Stomach (tissue), 8 donors: ENCODE measurements at regions not wholly inside any gene's neighbourhood (a gene's known extent, or its start where the extent isn't known, plus 50 kb on each side); places are given as distances from the start of the nearest gene placed in this dataset.
A peak's percentile ranks its signal among the peaks of the same experiment; 100 is the strongest.

Experiments
- DNase-seq, 2 donors: peaks; one replicate each; pipeline versions ENCODE4 v3.0.0 to v3.0.0-alpha.2; 2013 to 2019
- H3K27ac ChIP-seq, 5 donors: fragments of 200-600 bp in 4 of 5; sonication (generic) in 4 of 5; one replicate each; pipeline ENCODE4 v1.5.1; 2013 to 2019; ENCODE audit warnings: mild to moderate bottlenecking in 1 of 5, moderate library complexity in 1 of 5
- H3K27me3 ChIP-seq, 3 donors: fragments of 200-600 bp; sonication (generic); one replicate each; pipeline ENCODE4 v1.5.1; 2017 to 2019; ENCODE audit warnings: mixed run types in 1 of 3
- H3K36me3 ChIP-seq, 4 donors: fragments of 200-600 bp; sonication (generic); 1 replicate in 3 of 4; 2 replicates in 1 of 4; pipeline ENCODE4 v1.5.1; 2016 to 2019
- H3K4me1 ChIP-seq, 4 donors: fragments of 200-600 bp; sonication (generic); one replicate each; pipeline ENCODE4 v1.5.1; 2016 to 2019
- H3K4me3 ChIP-seq, 4 donors: fragments of 200-600 bp; sonication (generic) in 3 of 4; one replicate each; pipeline ENCODE4 v1.5.1; 2016 to 2019; ENCODE audit warnings: mild to moderate bottlenecking in 1 of 4
- H3K9me3 ChIP-seq, 4 donors: fragments of 200-600 bp; sonication (generic); one replicate each; pipeline ENCODE4 v1.5.1; 2016 to 2019
- EP300 ChIP-seq: sonication (generic); formaldehyde crosslinking; IDR thresholded peaks from one replicate; pipeline ENCODE4 v1.6.1; 2017; ENCODE audit warnings: antibody characterized with exemption
- POLR2A ChIP-seq, 4 donors: fragments of 450-650 bp; IDR thresholded peaks; one replicate each; pipeline ENCODE4 v1.6.1; 2016; ENCODE audit warnings: antibody characterized with exemption in 4 of 4, control low read depth in 2 of 4, mild to moderate bottlenecking in 1 of 4, moderate library complexity in 1 of 4
- POLR2AphosphoS5 ChIP-seq, 3 donors: sonication (generic); formaldehyde crosslinking; IDR thresholded peaks; one replicate each; pipeline ENCODE4 v1.6.1; 2016; ENCODE audit warnings: antibody characterized with exemption in 3 of 3
- WGBS, 5 donors: extraction: QIAGEN DNeasy Blood & Tissue Kit in 3 of 5; methylation state at CpG; one replicate each; pipeline versions ENCODE4 v1.1.5 to v1.1.7; 2013 to 2018; 5-methylcytosine and 5-hydroxymethylcytosine counted together
- intact Hi-C: fragments of 100-400 bp; cut with DNase I; formaldehyde crosslinking; loops from one replicate; pipeline ENCODE4 v1.15.1; 2023; ENCODE audit warnings: low total_unique reads
- TF ChIP-seq, protein P1 (sequence below), 7 experiments: fragments of 450-650 bp in 4 of 7; fragments of 200-600 bp in 3 of 7; sonication (generic) in 3 of 7; IDR thresholded peaks; one replicate each; pipeline ENCODE4 v1.5.1; 2016 to 2019; ENCODE audit warnings: antibody characterized with exemption in 7 of 7, control low read depth in 2 of 7, mild to moderate bottlenecking in 1 of 7
- donor health status: healthy with polysubstance abuse.
- donor health status: Bipolar disorder and iron deficiency.
- donor health status: healthy.

DNA sequence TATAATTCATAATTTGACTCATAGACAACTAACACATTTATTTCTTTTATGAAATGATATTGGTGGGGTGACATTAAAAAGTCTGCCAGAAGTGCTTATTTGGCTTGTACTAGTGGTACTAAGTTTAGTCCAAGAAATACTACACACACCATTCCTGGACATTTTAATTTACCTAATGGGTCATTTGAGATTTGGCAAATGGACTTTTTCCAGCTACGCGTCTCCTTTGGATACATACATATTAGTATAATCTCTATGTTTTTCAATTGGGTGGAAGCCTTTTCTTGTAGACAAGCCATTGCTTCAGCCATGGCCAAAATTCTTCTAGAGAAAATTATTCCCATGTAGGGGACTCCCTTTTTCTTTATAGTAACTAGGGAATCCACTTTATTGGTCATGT, 968.5 kb downstream of the C4orf33 start:
- no peak for DNase-seq
- Histone ChIP-seq H3K9me3 (no peaks in the 10 kb centered on the region), H3K4me1 (no peaks in the 10 kb centered on the region), H3K27me3 (no peaks in the 10 kb centered on the region), H3K36me3 (no peaks in the 10 kb centered on the region), H3K4me3 (no peak overlapping the region), H3K27ac (no peak overlapping the region)
- WGBS, 5 donors, result 65 to 98% (median 93%) methylated on average over 2 of the region's 2 CpGs
- intact Hi-C loops, result no loop called here
- no peak for TF ChIP-seq EP300
- no peak for TF ChIP-seq POLR2A (IDR thresholded peaks at IDR 0.05)
- TF ChIP-seq POLR2AphosphoS5 (IDR thresholded peaks at IDR 0.05), result no peak
- TF ChIP-seq, protein P1, sequence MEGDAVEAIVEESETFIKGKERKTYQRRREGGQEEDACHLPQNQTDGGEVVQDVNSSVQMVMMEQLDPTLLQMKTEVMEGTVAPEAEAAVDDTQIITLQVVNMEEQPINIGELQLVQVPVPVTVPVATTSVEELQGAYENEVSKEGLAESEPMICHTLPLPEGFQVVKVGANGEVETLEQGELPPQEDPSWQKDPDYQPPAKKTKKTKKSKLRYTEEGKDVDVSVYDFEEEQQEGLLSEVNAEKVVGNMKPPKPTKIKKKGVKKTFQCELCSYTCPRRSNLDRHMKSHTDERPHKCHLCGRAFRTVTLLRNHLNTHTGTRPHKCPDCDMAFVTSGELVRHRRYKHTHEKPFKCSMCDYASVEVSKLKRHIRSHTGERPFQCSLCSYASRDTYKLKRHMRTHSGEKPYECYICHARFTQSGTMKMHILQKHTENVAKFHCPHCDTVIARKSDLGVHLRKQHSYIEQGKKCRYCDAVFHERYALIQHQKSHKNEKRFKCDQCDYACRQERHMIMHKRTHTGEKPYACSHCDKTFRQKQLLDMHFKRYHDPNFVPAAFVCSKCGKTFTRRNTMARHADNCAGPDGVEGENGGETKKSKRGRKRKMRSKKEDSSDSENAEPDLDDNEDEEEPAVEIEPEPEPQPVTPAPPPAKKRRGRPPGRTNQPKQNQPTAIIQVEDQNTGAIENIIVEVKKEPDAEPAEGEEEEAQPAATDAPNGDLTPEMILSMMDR (IDR thresholded peaks at IDR 0.05), result no peak

DNA sequence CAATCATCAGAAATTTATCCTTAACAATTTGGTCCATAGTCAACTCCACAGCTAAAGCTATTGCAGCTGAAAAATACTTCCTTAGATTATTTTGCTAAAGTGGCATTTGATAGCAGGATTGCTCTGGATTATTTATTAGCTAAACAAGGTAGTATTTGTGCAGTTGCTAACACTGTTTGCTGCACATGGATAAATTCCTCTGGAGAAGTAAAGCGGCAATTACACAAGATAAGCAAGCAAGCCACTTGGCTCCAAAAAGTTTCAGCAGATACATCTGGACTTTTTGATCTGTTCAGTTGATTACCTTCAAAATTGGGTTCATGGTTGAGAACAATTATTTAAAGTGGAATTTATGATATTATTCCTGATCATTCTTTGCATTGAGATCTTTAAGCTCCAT, 971.5 kb downstream of the C4orf33 start:
- Histone ChIP-seq H3K36me3 (no peaks in the 10 kb centered on the region), H3K4me3 (no peak overlapping the region), H3K27ac (no peak overlapping the region), H3K4me1 (no peaks in the 10 kb centered on the region), H3K9me3 (no peaks in the 10 kb centered on the region), H3K27me3 (no peaks in the 10 kb centered on the region)
- intact Hi-C loops, result no loop called here
- TF ChIP-seq POLR2AphosphoS5 (IDR thresholded peaks at IDR 0.05), result no peak
- TF ChIP-seq, protein P1 (IDR thresholded peaks at IDR 0.05), result no peak
- no peak for TF ChIP-seq POLR2A (IDR thresholded peaks at IDR 0.05)
- no peak for TF ChIP-seq EP300
- no peak for DNase-seq
- WGBS, 5 donors, result 37 to 73% (median 62%) methylated on average over 1 of the region's 1 CpG

DNA sequence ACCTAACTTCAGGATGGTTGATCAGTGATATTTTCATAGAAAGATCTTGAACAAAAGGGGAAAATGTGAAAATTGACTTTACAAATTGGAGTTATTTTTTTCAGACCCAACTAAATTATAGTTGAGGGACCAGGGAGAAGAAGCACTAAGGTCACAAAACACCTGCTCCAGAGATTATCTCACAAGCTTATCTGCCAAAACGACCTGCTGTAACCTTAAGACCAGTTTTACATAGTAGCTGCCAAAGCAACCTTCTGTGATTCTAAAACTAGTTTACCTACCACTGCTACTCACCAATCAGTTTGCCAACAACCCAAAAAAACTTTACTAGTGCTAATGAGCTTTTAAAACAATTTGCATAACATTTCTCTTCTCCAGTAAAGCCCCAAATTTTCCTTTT, 972.1 kb downstream of the C4orf33 start:
- Histone ChIP-seq H3K9me3 (no peaks in the 10 kb centered on the region), H3K27me3 (no peaks in the 10 kb centered on the region), H3K36me3 (no peaks in the 10 kb centered on the region), H3K4me3 (no peak overlapping the region), H3K4me1 (no peaks in the 10 kb centered on the region), H3K27ac (no peak overlapping the region)
- TF ChIP-seq POLR2AphosphoS5 (IDR thresholded peaks at IDR 0.05) (no peak), EP300 (no peak), POLR2A (IDR thresholded peaks at IDR 0.05) (no peak)
- TF ChIP-seq, protein P1 (IDR thresholded peaks at IDR 0.05), result no peak
- 0 to 21% (median 15%) methylated on average over 1 of the region's 1 CpG for WGBS, 5 donors
- DNase-seq, result no peak
- intact Hi-C loops, result no loop called here

DNA sequence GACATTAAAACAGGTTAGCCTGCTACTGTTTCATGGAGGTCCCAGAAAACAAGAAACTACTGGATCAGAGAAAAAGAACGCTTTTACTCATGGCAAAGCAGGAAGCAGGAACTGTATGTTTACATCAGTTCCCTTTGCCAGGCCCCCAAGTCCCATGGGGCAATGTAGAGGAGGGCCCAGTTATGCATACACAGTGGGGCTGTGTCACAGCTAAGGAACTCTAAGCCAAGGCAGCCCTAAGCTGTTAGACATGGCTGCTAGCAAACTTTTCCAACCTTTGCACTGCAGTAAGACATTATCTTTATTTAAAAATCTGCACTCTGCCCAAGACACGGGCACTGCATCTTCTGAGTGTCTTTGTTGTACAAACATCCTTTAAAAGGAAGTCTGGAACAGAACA, 975.8 kb downstream of the C4orf33 start:
- no peak overlapping the region for H3K27ac ChIP-seq
- peak in 1 of 2 donors; percentile 37 for DNase-seq
- H3K27me3 ChIP-seq, result no peaks in the 10 kb centered on the region
- WGBS, 5 donors, result 20 to 46% (median 40%) methylated on average over 2 of the region's 2 CpGs
- H3K9me3 ChIP-seq, result no peaks in the 10 kb centered on the region
- no peak for TF ChIP-seq EP300
- no peak for TF ChIP-seq POLR2A (IDR thresholded peaks at IDR 0.05)
- TF ChIP-seq POLR2AphosphoS5 (IDR thresholded peaks at IDR 0.05), result no peak
- TF ChIP-seq, protein P1 (IDR thresholded peaks at IDR 0.05), result no peak
- no peaks in the 10 kb centered on the region for H3K36me3 ChIP-seq
- intact Hi-C loops, result no loop called here
- H3K4me1 ChIP-seq, result peaks cover 0 to 6% (median 0%) of the 10 kb centered on the region in 4 donors
- H3K4me3 ChIP-seq, result no peak overlapping the region
